Epithelial cell of esophagus (primary cell): ENCODE measurements at regions not wholly inside any gene's neighbourhood (a gene's known extent, or its start where the extent isn't known, plus 50 kb on each side); places are given as distances from the start of the nearest gene placed in this dataset.
A peak's percentile ranks its signal among the peaks of the same experiment; 100 is the strongest.

Source experiments
- DNase-seq: peaks from one replicate; pipeline ENCODE4 v3.0.0; 2010; ENCODE audit warnings: low read depth
- H3K4me3 ChIP-seq: 2 replicates; pipeline ENCODE4 v1.5.1; 2011; ENCODE audit warnings: mild to moderate bottlenecking, low read length, control low read depth
- CTCF ChIP-seq: IDR thresholded peaks from 2 replicates; pipeline ENCODE4 v1.5.1; 2011; ENCODE audit warnings: low read depth, mild to moderate bottlenecking, low read length, control low read depth, inconsistent platforms; ENCODE audit not compliant: insufficient read depth; ENCODE audit errors: missing control alignments

GRCh38 chr4:120163895-120164294 lies 97.2 kb upstream of the MAD2L1 start:
- H3K4me3 ChIP-seq, result no peak overlapping the region
- no peak for TF ChIP-seq CTCF
- no peak for DNase-seq

DNA sequence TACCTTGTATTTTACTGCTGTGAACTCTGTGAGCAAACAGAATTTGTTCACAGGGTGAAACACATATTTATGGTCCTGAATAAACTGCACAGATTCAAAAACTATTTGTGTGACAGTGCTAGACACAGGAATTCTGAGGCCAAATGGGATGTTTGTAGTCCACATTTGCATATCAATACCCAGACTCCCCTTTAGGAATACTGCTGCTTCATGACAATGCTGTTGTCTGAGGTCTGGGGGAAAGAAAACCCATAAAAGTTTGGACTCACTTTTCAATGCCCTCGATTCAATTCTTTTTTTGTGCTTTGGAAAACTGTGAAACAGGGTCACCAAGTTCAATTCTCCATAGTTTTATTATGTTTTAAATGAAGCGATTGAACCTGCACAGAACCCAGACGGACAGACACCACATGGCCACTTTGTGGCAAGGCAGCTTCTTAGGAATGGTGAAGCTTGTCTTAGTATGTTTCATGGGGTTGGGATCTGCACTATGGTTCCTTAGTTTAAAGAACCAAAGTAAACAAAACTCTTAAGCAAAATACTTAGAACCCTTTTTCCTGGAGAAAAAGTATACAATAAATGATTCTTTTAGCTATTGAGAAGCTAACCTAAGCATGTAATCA lies 92.3 kb upstream of the MAD2L1 start:
- no peak overlapping the region for H3K4me3 ChIP-seq
- TF ChIP-seq CTCF, result no peak
- no peak for DNase-seq

- H3K4me3 ChIP-seq, result no peak overlapping the region
- no peak for DNase-seq
- TF ChIP-seq CTCF, result no peak
Observed at GRCh38 chr4:120158046-120158445, 91.4 kb upstream of the MAD2L1 start.

DNA sequence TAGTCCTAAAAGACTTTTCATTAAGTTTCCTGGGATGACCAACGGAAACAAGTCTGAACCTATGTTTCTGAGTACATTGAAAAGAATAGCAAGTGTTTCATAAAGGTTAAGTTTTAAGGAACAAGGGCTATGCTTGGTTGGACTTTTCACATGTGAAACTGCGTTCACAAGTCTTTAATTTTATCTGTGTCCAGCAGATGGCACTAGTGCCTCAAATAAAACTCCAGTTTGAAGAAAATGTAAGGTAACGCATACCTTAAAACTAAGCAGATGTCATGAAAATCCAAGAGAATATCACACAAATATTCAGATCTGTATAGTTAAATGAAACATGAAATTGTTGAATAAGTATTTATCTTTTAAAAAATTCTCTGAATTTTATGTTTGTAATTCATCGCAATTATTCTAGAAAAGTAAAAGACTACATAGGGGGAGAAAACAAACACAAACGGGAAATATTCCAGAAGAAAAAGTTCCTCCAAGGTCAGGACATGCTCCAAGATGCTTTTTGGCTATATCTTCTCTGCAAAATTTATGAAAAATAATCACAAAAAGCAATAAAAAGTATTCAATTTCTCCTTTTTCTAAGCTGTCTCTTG lies 89.6 kb upstream of the MAD2L1 start:
- no peak overlapping the region for H3K4me3 ChIP-seq
- DNase-seq, result peak; percentile 86

GRCh38 chr4:120155287-120155686 lies 88.6 kb upstream of the MAD2L1 start:
- no peak overlapping the region for H3K4me3 ChIP-seq
- no peak for TF ChIP-seq CTCF
- peak; percentile 17 for DNase-seq

More for the DNA sequence above, 89.6 kb upstream of the MAD2L1 start:
- TF ChIP-seq CTCF, result peak; percentile 59

DNA sequence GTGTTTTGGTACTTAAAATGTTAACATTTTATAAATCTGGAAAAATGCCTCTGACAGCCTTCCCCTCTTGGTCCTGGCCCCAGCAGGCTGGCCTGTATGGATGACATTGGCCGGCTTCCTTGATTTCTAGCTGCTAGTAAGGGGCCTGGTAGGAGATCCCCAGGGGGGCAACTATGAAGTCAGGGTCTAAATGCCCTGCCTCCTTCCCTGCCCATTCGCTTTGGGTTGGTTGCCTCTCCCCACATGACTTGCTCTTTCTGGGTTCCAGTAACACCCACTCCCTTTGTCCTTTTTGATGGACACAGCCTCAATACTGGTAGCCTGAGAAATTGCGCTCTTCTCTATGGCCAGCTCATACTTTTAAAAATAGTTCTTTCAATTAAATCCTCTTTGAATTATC lies 78.0 kb upstream of the MAD2L1 start:
- DNase-seq, result no peak
- H3K4me3 ChIP-seq, result no peak overlapping the region
- no peak for TF ChIP-seq CTCF

DNA sequence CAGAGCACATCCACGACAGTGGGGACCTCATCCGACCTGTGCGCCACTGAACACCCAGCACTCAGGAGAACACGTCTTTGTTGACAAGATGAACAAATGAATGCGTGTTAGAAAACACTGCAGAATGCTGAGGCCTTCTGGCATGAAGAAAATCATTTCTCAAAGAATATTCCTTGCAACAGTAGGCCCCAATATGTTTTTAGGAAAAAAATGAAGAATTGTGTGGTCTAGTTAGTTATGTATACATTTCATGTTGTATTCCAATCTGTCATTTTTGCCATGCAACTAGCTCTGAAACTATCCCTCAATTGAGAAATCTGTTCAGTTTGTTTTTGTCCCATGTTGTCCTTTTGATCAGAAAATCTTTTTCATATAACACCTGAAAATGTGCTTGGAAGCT lies 77.4 kb upstream of the MAD2L1 start:
- no peak overlapping the region for H3K4me3 ChIP-seq
- DNase-seq, result no peak
- no peak for TF ChIP-seq CTCF
